ENCODE measurements at regions not wholly inside any gene's neighbourhood (a gene's known extent, or its start where the extent isn't known, plus 50 kb on each side); places are given as distances from the start of the nearest gene placed in this dataset.

GRCh38 chr6:144806222-144806621 is 521.1 kb downstream of the UTRN start:
- Histone ChIP-seq H3K27me3 (no peaks in the 10 kb centered on the region), H3K27ac (no peak overlapping the region), H3K4me1 (no peaks in the 10 kb centered on the region), H3K36me3 (no peaks in the 10 kb centered on the region), H3K9me3 (no peaks in the 10 kb centered on the region), H3K4me3 (no peak overlapping the region)
- DNase-seq = no peak
- no peak for TF ChIP-seq CTCF (IDR thresholded peaks at IDR 0.05)
- TF ChIP-seq POLR2A (IDR thresholded peaks at IDR 0.05) = no peak

- TF ChIP-seq POLR2A (IDR thresholded peaks at IDR 0.05) (no peak), CTCF (IDR thresholded peaks at IDR 0.05) (no peak)
- no peaks in the 10 kb centered on the region for H3K9me3 ChIP-seq
- no peak overlapping the region for H3K27ac ChIP-seq
- no peaks in the 10 kb centered on the region for H3K27me3 ChIP-seq
- H3K36me3 ChIP-seq = no peaks in the 10 kb centered on the region
- no peak overlapping the region for H3K4me3 ChIP-seq
- no peaks in the 10 kb centered on the region for H3K4me1 ChIP-seq
- no peak for DNase-seq
Observed at GRCh38 chr6:144809120-144809519, 524.0 kb downstream of the UTRN start.

GRCh38 chr6:144809969-144810368 is 524.8 kb downstream of the UTRN start:
- no peaks in the 10 kb centered on the region for H3K36me3 ChIP-seq
- H3K4me3 ChIP-seq = no peak overlapping the region
- no peaks in the 10 kb centered on the region for H3K27me3 ChIP-seq
- no peak for DNase-seq
- H3K27ac ChIP-seq = no peak overlapping the region
- TF ChIP-seq CTCF (IDR thresholded peaks at IDR 0.05) = no peak
- TF ChIP-seq POLR2A (IDR thresholded peaks at IDR 0.05) = no peak
- no peaks in the 10 kb centered on the region for H3K4me1 ChIP-seq
- no peaks in the 10 kb centered on the region for H3K9me3 ChIP-seq

GRCh38 chr6:144811140-144811539 is 526.0 kb downstream of the UTRN start:
- no peak for DNase-seq
- Histone ChIP-seq H3K4me1 (no peaks in the 10 kb centered on the region), H3K9me3 (no peaks in the 10 kb centered on the region), H3K27me3 (no peaks in the 10 kb centered on the region), H3K4me3 (no peak overlapping the region), H3K36me3 (no peaks in the 10 kb centered on the region), H3K27ac (no peak overlapping the region)
- TF ChIP-seq POLR2A (IDR thresholded peaks at IDR 0.05) (no peak), CTCF (IDR thresholded peaks at IDR 0.05) (no peak)

GRCh38 chr6:144816936-144817335 is 531.8 kb downstream of the UTRN start:
- no peaks in the 10 kb centered on the region for H3K4me1 ChIP-seq
- no peak overlapping the region for H3K27ac ChIP-seq
- no peaks in the 10 kb centered on the region for H3K36me3 ChIP-seq
- H3K4me3 ChIP-seq = no peak overlapping the region
- no peak for TF ChIP-seq POLR2A (IDR thresholded peaks at IDR 0.05)
- no peak for TF ChIP-seq CTCF (IDR thresholded peaks at IDR 0.05)
- no peaks in the 10 kb centered on the region for H3K9me3 ChIP-seq
- H3K27me3 ChIP-seq = no peaks in the 10 kb centered on the region
- DNase-seq = no peak

- no peak overlapping the region for H3K27ac ChIP-seq
- H3K9me3 ChIP-seq = no peaks in the 10 kb centered on the region
- H3K4me1 ChIP-seq = no peaks in the 10 kb centered on the region
- TF ChIP-seq POLR2A (IDR thresholded peaks at IDR 0.05) (no peak), CTCF (IDR thresholded peaks at IDR 0.05) (no peak)
- DNase-seq = no peak
- no peaks in the 10 kb centered on the region for H3K36me3 ChIP-seq
- H3K4me3 ChIP-seq = no peak overlapping the region
- H3K27me3 ChIP-seq = no peaks in the 10 kb centered on the region
Observed at GRCh38 chr6:144820270-144820669, 535.1 kb downstream of the UTRN start.

Measured in Peyer's patch (tissue), 4 donors.